IPS-NIHi11 (cell line): ENCODE measurements at regions not wholly inside any gene's neighbourhood (a gene's known extent, or its start where the extent isn't known, plus 50 kb on each side); places are given as distances from the start of the nearest gene placed in this dataset.
"Not testable (repeated sequence)": the region's sequence is repeated elsewhere in the genome, so short reads cannot be mapped to it uniquely, and the experiment has no call there.

Experiments
- DNase-seq: peaks from one replicate; pipeline ENCODE4 v3.0.0; 2012; ENCODE audit warnings: mixed read lengths, low spot score

- peak; percentile 17 for DNase-seq
Observed at GRCh38 chrX:14351611-14352303, 177.6 kb upstream of the GLRA2 start.

- no peak for DNase-seq
Observed at GRCh38 chrX:14347523-14347922, 181.8 kb upstream of the GLRA2 start.

- no peak for DNase-seq
Observed at GRCh38 chrX:14344172-14344940, 185.0 kb upstream of the GLRA2 start.

GRCh38 chrX:14309431-14309830 lies 219.9 kb upstream of the GLRA2 start:
- no peak for DNase-seq

- DNase-seq = not testable (repeated sequence)
Observed at GRCh38 chrX:14308976-14309375, 220.4 kb upstream of the GLRA2 start.

- DNase-seq = no peak
Observed at GRCh38 chrX:14303891-14304290, 225.4 kb upstream of the GLRA2 start.

- DNase-seq = not testable (repeated sequence)
Observed at GRCh38 chrX:14302561-14302960, 226.8 kb upstream of the GLRA2 start.

GRCh38 chrX:14300376-14300775 lies 229.0 kb upstream of the GLRA2 start:
- no peak for DNase-seq

GRCh38 chrX:14295426-14295825 lies 233.9 kb upstream of the GLRA2 start:
- DNase-seq = no peak

- DNase-seq = peak; percentile 3
Observed at GRCh38 chrX:14291666-14292500, 237.5 kb upstream of the GLRA2 start.

GRCh38 chrX:14290335-14290734 lies 239.0 kb upstream of the GLRA2 start:
- DNase-seq = no peak

- no peak for DNase-seq
Observed at GRCh38 chrX:14274691-14275090, 245.0 kb upstream of the GEMIN8 start.

GRCh38 chrX:14267216-14267615 lies 237.5 kb upstream of the GEMIN8 start:
- DNase-seq = no peak

GRCh38 chrX:14266705-14267104 lies 237.0 kb upstream of the GEMIN8 start:
- no peak for DNase-seq

GRCh38 chrX:14243823-14244222 lies 214.1 kb upstream of the GEMIN8 start:
- DNase-seq = peak; percentile 46

- DNase-seq = peak; percentile 37
Observed at GRCh38 chrX:14235004-14235403, 205.3 kb upstream of the GEMIN8 start.

GRCh38 chrX:14232688-14233087 lies 203.0 kb upstream of the GEMIN8 start:
- no peak for DNase-seq

- DNase-seq = no peak
Observed at GRCh38 chrX:14228611-14229010, 198.9 kb upstream of the GEMIN8 start.

GRCh38 chrX:14220386-14220944 lies 190.8 kb upstream of the GEMIN8 start:
- no peak for DNase-seq

GRCh38 chrX:14209034-14209433 lies 179.3 kb upstream of the GEMIN8 start:
- no peak for DNase-seq

- no peak for DNase-seq
Observed at GRCh38 chrX:14194711-14195110, 165.0 kb upstream of the GEMIN8 start.

- no peak for DNase-seq
Observed at GRCh38 chrX:14193547-14193946, 163.9 kb upstream of the GEMIN8 start.
